Activated T-helper 17 cell treated with anti-CD3 and anti-CD28 coated beads, Interleukin-2, amount 50 U/mL, for 72 hours (primary cell): ENCODE measurements at regions not wholly inside any gene's neighbourhood (a gene's known extent, or its start where the extent isn't known, plus 50 kb on each side); places are given as distances from the start of the nearest gene placed in this dataset.

Experiments
- ATAC-seq: fragments of 150-1000 bp; cut with Tn5 transposase; replicated peaks from 2 replicates; pipeline ENCODE4 v1.10.0; 2021; ENCODE audit warnings: mild to moderate bottlenecking, moderate library complexity
- H3K27ac Mint-ChIP-seq: one replicate; pipeline ENCODE4 v1.8.0; 2022; ENCODE audit warnings: mixed read lengths
- H3K27me3 Mint-ChIP-seq: one replicate; pipeline ENCODE4 v1.8.0; 2022; ENCODE audit warnings: mixed read lengths
- H3K36me3 Mint-ChIP-seq: one replicate; pipeline ENCODE4 v1.8.0; 2022; ENCODE audit warnings: low read depth, mild to moderate bottlenecking, mixed read lengths
- H3K4me1 Mint-ChIP-seq: one replicate; pipeline ENCODE4 v1.8.0; 2022; ENCODE audit warnings: mixed read lengths
- H3K4me3 Mint-ChIP-seq: one replicate; pipeline ENCODE4 v1.8.0; 2022; ENCODE audit warnings: mild to moderate bottlenecking, mixed read lengths
- H3K9me3 Mint-ChIP-seq: one replicate; pipeline ENCODE4 v1.8.0; 2022; ENCODE audit warnings: mixed read lengths

DNA sequence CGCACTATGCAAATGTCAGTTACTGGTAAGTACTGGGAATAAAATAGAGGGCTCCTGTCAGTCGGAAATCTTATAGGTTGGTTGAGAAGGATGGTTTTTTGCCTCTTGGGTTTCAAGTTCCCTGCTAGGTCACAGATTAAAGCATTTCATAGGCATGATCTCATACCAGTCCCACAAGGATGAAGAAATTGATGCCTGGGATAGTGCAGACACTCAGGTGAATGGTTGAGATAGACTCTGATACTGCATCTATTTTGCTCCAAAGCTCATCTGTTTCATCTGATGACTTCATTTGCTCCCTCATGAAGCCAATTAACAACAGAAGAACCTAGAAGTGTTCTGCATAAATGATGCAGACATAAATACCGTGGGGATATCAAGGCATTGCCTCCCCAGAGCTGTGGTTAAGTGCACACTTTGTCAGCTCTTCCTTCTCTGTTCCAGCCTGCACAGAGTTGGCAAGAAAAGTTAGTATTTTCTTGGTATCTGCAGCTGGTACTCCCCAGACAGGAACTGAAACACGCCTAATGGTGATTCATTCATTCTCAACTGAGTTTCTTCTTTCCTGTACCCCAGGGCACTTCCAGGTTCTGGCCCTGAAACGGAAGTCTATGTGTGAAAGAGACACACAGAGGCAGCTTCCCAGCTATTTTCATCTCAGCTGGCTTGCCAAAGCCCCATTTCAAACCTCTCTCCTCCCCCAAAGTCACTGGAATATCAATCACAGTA, 418.3 kb upstream of the SALL1 start:
- H3K4me3 Mint-ChIP-seq = no peak overlapping the region
- peaks cover 13% of the 10 kb centered on the region for H3K9me3 Mint-ChIP-seq
- H3K27ac Mint-ChIP-seq = no peak overlapping the region
- no peaks in the 10 kb centered on the region for H3K27me3 Mint-ChIP-seq
- ATAC-seq = no peak
- no peaks in the 10 kb centered on the region for H3K4me1 Mint-ChIP-seq
- H3K36me3 Mint-ChIP-seq = no peaks in the 10 kb centered on the region

DNA sequence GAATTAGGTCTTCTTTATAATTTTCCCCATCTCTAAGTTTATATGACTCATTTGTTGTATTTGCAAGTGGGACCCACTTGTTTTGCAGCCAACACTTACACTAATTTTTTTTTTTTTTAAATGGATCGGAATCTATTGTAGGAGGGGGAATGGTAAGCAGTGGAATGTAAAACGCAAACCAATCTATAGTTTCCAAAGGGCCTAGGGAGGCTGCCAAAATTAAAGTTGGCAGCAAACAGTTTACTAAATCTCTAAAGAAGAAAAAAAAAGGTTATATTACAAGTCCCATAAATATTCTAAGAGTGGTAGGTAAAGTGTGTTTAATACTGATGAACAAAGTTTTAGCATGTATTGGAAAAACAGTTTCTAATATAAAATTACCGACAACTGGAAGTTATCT, 416.8 kb upstream of the SALL1 start:
- Mint-ChIP-seq H3K4me1 (no peaks in the 10 kb centered on the region), H3K27ac (no peak overlapping the region), H3K27me3 (no peaks in the 10 kb centered on the region), H3K36me3 (no peaks in the 10 kb centered on the region), H3K9me3 (peaks cover 13% of the 10 kb centered on the region), H3K4me3 (no peak overlapping the region)
- no peak for ATAC-seq

DNA sequence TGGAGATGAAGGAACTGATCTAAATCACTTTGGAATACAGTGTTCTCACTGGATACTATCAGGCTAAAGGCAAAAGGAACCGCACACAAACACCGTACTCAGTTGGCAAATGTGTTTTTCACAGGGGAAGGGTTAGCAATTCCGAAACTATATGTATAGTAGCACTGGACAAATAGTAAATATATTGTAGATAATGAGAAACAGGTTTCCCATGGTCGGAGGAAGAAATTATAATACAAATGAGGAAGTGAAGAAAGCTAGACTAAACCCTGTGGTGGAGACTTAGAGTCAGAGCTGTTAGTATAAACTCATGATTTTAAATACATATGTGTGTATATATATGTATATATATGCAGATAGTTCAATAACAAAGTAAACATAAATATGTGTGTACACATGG, 414.1 kb upstream of the SALL1 start:
- Mint-ChIP-seq H3K9me3 (peaks cover 9% of the 10 kb centered on the region), H3K27me3 (no peaks in the 10 kb centered on the region), H3K27ac (no peak overlapping the region), H3K36me3 (no peaks in the 10 kb centered on the region), H3K4me3 (no peak overlapping the region), H3K4me1 (no peaks in the 10 kb centered on the region)
- no peak for ATAC-seq

DNA sequence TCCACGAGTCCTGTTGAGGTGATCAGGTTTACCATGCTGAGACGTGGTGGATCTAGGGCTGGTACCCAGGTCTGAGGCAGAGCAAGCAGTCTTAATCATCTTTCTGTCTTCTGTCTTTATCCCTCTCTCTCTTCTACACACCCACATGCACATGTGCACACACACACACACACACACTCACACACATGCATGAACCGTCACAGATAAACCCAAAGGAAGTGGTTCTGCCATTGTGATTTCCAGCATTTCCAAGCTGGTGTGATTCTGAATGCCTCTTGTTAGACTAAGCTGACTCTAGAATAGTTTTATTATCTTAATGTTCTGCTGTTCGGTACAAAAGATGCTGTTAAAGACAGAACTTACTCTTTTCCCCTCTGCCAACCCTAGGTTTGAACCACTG, 411.8 kb upstream of the SALL1 start:
- ATAC-seq = no peak
- no peak overlapping the region for H3K27ac Mint-ChIP-seq
- no peaks in the 10 kb centered on the region for H3K27me3 Mint-ChIP-seq
- peaks cover 13% of the 10 kb centered on the region for H3K9me3 Mint-ChIP-seq
- H3K36me3 Mint-ChIP-seq = no peaks in the 10 kb centered on the region
- H3K4me3 Mint-ChIP-seq = no peak overlapping the region
- no peaks in the 10 kb centered on the region for H3K4me1 Mint-ChIP-seq

DNA sequence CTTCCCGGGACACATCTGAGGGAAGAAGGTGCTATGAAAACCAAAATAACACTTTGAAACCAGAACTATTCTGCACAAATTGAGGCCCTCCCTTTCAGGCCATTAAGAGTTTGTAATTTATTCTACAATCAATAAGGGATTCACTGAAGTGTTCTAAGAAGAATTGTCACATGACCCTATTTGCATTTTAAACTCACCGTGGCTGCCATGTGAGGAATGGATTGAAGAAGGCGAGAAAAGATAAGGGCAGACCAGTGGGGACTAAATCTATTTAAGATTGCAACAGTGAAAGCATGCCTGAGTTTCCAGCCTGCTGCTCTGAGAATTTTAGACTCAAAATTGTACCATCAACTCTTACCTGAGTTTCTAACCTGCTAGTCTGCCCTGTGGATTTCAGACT, 408.8 kb upstream of the SALL1 start:
- H3K27me3 Mint-ChIP-seq = no peaks in the 10 kb centered on the region
- no peak overlapping the region for H3K4me3 Mint-ChIP-seq
- no peak overlapping the region for H3K27ac Mint-ChIP-seq
- peaks cover 14% of the 10 kb centered on the region for H3K9me3 Mint-ChIP-seq
- H3K4me1 Mint-ChIP-seq = no peaks in the 10 kb centered on the region
- H3K36me3 Mint-ChIP-seq = no peaks in the 10 kb centered on the region
- no peak for ATAC-seq

DNA sequence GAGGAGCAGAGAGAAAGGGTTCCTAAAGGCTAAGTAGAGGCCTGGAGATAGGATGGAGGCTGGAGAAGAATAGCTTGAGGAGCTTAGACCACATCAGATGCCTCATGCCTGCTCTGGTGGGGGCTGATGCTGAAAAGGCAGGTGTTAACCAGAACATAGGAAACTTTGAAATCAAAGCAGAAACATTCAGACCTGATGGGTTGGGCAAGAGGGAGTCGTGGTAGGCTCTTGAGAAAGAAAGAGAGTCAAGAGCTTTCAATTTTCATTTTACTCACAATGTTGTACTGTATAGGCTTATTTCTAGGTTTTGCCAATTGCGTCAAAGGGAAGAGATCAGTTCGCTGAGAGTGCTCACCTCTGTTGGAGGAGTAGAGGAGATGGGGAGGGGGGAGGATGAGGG, 406.6 kb upstream of the SALL1 start:
- no peak for ATAC-seq
- Mint-ChIP-seq H3K27me3 (no peaks in the 10 kb centered on the region), H3K9me3 (peaks cover 10% of the 10 kb centered on the region), H3K4me1 (no peaks in the 10 kb centered on the region), H3K36me3 (no peaks in the 10 kb centered on the region), H3K4me3 (no peak overlapping the region), H3K27ac (no peak overlapping the region)

DNA sequence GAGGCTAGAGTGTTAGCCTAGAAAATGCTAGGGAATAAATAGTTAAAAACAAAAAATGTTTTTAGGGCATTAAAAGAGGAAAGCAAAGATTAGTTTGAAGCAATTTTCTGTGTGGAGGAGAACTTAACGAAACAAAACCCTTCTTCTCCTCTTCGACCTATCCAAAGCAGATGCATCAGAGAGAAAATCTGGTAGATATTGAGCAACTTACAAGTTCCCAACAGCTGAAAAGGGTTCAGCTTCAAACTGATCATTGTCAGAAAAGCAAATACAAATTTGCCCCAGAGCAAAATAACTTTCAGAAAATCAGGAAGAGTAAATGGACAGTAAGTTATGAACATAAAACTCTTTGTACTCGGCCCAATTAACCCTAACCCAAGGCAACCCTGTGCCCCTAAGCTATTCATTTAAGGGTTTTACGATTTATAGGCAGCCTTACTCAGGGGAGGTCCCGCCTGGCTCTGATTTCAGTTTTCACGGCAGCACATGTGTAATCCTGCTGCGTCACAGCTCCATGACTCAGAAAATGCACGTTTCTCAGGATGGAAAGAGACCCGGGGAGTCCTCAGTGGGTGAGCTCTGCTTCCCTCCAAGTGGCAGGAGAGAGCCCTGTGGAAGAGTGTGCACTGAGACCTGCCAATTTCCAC, 405.7 kb upstream of the SALL1 start:
- Mint-ChIP-seq H3K4me3 (no peak overlapping the region), H3K9me3 (peaks cover 10% of the 10 kb centered on the region), H3K27me3 (no peaks in the 10 kb centered on the region), H3K4me1 (no peaks in the 10 kb centered on the region), H3K27ac (no peak overlapping the region), H3K36me3 (no peaks in the 10 kb centered on the region)
- ATAC-seq = no peak

DNA sequence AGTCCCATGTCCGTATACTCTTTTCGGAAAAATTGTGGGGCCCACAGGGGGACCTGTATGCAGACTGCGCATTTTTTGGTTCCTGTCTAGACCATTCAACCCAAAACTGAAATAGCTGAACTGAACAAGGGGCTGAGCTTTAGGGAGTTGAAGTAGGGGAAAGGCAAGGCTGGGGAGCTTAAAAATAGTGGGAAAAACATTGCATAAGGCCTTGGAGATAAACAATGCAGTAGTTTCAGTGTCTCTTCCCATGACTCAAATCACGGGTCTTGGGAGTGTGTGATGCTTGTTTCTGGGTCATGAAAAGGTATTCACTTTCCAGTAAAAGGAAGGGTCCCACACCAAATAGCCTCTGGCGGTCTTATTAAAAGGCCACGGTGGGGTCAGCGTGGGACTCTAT, 402.8 kb upstream of the SALL1 start:
- no peak for ATAC-seq
- Mint-ChIP-seq H3K36me3 (no peaks in the 10 kb centered on the region), H3K4me1 (no peaks in the 10 kb centered on the region), H3K27me3 (no peaks in the 10 kb centered on the region), H3K9me3 (peaks cover 10% of the 10 kb centered on the region), H3K4me3 (no peak overlapping the region), H3K27ac (no peak overlapping the region)

DNA sequence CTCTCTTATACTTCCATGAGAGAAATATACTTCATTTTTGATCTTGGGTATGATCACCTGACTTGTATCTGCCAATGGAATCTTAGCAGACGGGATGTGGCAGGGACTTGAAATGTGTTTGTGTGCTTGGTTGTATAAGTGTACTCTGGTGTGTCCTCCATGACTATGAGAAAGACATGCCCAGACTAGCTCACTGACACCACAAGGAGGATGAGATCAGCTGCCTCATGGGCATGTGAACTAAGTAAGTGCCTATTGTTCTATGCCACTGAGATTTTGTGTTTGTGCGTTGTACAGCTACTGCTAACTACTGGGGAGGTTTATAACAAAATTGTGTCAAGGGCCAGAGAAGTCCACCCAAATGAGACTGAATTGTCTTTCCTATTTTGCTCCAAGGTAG, 402.2 kb upstream of the SALL1 start:
- no peak overlapping the region for H3K27ac Mint-ChIP-seq
- H3K27me3 Mint-ChIP-seq = no peaks in the 10 kb centered on the region
- no peak overlapping the region for H3K4me3 Mint-ChIP-seq
- H3K4me1 Mint-ChIP-seq = no peaks in the 10 kb centered on the region
- no peak for ATAC-seq
- no peaks in the 10 kb centered on the region for H3K36me3 Mint-ChIP-seq
- H3K9me3 Mint-ChIP-seq = peaks cover 10% of the 10 kb centered on the region

DNA sequence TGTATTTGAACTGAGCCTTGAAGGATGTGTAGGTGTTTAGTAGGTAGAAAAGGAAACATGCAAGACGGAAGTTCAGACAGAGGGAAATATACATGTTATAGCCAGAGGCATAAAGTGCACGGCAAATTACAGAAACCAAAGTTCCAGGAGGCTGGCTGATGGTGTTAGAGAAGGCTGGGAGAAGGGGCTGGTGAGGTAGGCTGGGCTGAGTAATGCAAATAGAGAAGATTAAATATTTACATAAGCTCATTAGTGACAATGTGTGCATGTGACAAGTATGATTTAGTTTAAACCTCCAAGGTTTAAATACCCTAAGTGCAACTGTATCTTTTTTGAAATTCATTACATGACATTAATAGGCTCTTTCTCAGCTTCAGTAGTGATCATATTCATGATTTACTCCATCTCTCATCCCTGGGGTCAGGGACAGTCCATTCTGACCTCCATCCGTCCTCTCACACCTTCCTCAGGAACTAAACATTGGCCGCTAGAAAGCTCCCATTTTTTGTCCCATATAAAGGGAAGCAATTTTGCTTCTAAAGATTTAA, 399.8 kb upstream of the SALL1 start:
- no peaks in the 10 kb centered on the region for H3K9me3 Mint-ChIP-seq
- H3K27ac Mint-ChIP-seq = no peak overlapping the region
- no peak overlapping the region for H3K4me3 Mint-ChIP-seq
- no peaks in the 10 kb centered on the region for H3K4me1 Mint-ChIP-seq
- H3K27me3 Mint-ChIP-seq = no peaks in the 10 kb centered on the region
- no peaks in the 10 kb centered on the region for H3K36me3 Mint-ChIP-seq
- no peak for ATAC-seq

DNA sequence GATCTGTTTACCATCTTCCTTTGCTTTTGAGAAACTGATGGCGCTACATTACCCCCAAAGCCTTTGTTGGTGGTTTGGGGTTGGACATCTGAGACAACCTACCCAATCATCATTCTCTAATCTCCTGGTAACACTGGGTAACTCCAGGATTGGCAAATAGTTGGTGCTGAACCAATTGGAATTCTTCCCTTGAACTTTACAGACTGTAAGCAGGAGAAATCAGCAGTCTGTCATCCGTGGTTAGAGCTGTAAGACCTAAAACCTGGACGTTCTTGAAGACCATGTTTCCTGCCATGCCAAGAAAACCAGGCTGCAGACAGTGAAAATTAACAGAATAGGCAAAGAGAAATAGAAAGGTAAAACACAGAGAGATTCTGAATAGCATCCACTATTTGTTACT, 398.8 kb upstream of the SALL1 start:
- no peak overlapping the region for H3K27ac Mint-ChIP-seq
- ATAC-seq = no peak
- H3K9me3 Mint-ChIP-seq = no peaks in the 10 kb centered on the region
- H3K4me3 Mint-ChIP-seq = no peak overlapping the region
- H3K4me1 Mint-ChIP-seq = no peaks in the 10 kb centered on the region
- no peaks in the 10 kb centered on the region for H3K36me3 Mint-ChIP-seq
- H3K27me3 Mint-ChIP-seq = no peaks in the 10 kb centered on the region

DNA sequence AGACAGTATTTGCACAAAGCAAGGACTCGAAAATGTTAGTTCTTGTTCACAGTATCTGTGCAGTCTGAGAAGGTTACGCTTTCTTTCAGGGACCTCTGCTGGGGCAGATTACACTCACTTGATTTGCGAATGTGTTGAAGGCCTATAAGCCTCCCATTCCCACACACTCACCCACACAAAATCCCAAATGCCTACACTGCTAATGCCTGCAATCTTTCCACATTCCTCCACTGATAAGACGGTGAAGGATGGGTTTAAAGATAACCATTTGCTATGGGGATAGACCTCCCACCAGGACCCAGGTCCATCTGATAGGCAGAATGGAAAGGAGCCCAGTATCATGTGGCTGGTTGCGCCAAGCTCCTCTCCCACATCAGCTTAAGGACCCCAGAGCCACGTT, 394.9 kb upstream of the SALL1 start:
- H3K4me3 Mint-ChIP-seq = no peak overlapping the region
- H3K36me3 Mint-ChIP-seq = no peaks in the 10 kb centered on the region

DNA sequence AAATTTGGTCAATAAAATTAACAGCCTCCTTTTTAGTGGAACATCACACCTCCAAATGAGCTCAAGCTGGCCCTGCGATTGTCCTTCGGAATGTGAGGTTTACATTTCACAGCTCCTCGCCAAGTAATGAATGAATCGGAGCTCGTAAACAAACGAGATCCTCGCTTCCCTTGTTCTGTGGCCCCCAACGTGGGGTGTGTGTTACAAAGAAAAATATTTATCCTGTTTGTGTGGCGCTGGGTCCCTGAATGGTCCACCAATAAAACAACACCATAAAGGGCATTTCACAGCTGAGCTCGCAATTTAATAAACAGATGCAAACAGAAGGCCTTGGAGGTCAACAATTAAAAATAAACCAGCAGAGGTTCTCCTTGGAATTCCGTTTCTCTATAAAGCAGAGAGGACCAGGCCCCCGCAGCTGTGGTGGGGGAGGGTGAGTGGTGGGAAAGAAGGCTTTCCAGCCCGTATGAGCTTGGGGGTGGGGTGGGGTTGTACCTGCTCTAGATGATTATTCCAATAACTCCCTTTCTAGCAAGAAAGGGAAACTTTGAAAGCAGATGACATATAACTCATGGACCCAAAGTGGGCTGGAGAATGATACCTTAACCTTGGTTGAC, 393.9 kb upstream of the SALL1 start:
- no peaks in the 10 kb centered on the region for H3K27me3 Mint-ChIP-seq
- H3K4me1 Mint-ChIP-seq = no peaks in the 10 kb centered on the region
- H3K27ac Mint-ChIP-seq = no peak overlapping the region
- no peak overlapping the region for H3K4me3 Mint-ChIP-seq
- H3K9me3 Mint-ChIP-seq = no peaks in the 10 kb centered on the region
- H3K36me3 Mint-ChIP-seq = no peaks in the 10 kb centered on the region
- no peak for ATAC-seq

More for the DNA sequence above, 394.9 kb upstream of the SALL1 start:
- no peaks in the 10 kb centered on the region for H3K9me3 Mint-ChIP-seq
- H3K4me1 Mint-ChIP-seq = no peaks in the 10 kb centered on the region
- no peak for ATAC-seq
- H3K27ac Mint-ChIP-seq = no peak overlapping the region
- no peaks in the 10 kb centered on the region for H3K27me3 Mint-ChIP-seq

DNA sequence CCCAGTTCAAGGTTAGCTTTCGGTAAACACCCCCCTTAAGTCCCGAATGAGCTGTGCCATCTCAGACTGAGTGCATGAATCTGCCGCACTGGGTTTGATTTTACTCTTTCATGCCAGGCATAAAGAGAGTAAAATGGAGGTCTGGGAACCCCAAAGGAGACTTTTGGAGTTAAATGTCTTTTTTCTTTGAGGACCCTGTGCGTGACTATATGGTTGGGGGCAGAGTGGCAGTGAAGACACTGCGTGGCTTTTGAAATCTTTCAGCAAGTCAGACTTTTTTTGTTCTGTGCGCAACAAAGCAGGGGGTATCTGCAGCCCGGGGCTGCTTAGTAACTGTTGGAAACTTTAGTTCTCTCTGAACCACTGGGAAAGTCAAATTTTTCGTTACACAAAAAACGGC, 392.9 kb upstream of the SALL1 start:
- H3K36me3 Mint-ChIP-seq = no peaks in the 10 kb centered on the region
- H3K4me1 Mint-ChIP-seq = no peaks in the 10 kb centered on the region
- no peak for ATAC-seq
- no peaks in the 10 kb centered on the region for H3K9me3 Mint-ChIP-seq
- H3K27ac Mint-ChIP-seq = no peak overlapping the region
- H3K4me3 Mint-ChIP-seq = no peak overlapping the region
- no peaks in the 10 kb centered on the region for H3K27me3 Mint-ChIP-seq
